ENCODE measurements at regions not wholly inside any gene's neighbourhood (a gene's known extent, or its start where the extent isn't known, plus 50 kb on each side); places are given as distances from the start of the nearest gene placed in this dataset.
"Not testable (repeated sequence)": the region's sequence is repeated elsewhere in the genome, so short reads cannot be mapped to it uniquely, and the experiment has no call there.

DNA sequence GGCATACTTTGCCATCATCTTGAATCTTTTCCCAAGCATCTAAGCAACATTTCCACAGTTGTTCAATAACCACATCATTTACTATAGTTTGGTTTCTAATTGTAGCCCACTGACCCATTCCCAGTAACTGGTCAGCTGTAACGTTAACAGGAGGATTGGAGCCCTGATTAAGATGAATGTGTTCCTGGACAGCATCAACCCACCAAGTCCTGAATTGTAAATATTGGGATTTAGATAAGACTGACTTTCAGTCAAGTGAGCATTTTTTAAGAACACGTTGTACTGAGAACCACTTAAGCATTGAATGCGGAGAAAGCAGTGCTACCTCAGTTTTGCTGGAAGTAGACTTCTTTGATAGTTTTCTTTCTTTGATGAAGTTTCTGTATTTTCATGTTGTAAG lies 53.3 kb upstream of the ARL4D start:
- DNase-seq (ENCODE audit: low spot score); in situ Hi-C loops (cut with HindIII; ENCODE audit: low sequenced_read_pairs): not testable (repeated sequence)

DNA sequence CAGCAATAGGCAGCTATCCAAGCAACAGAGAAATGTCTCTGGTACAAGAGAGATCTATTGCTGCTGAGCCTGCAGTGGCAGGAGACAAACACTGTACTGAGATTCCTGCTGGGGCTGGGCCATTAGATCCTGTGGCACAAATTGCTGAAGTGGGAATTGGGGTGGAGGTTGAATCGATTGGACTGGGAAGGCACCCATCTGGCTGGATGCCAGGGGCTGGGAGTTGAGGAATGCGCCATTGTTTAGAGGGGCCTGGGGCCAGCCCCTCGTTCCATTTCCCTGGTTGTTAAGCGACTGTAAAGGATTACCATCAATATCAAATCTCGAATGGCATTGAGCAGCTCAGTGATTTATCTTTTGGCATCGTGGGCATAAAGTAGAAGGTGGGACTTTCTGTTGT lies 54.1 kb upstream of the ARL4D start:
- in situ Hi-C loops (cut with HindIII; ENCODE audit: low sequenced_read_pairs), result no loop called here
- DNase-seq (ENCODE audit: low spot score), result no peak

DNA sequence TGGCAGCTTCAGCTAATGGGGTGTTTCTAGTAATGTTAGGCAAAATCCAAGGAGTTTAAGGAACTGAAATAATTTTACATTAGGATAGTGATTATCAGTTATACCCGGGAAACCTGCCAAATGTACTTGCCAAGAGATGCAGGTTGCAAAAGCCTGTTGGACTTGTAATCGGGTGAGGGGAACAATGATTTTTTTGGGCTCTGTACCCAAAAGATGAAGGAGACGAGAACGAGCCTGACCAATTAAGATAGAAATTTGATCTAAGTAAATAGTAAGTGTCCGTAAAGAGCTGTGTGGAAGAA lies 56.3 kb upstream of the ARL4D start:
- in situ Hi-C loops (cut with HindIII; ENCODE audit: low sequenced_read_pairs), result no loop called here
- DNase-seq (ENCODE audit: low spot score), result no peak

DNA sequence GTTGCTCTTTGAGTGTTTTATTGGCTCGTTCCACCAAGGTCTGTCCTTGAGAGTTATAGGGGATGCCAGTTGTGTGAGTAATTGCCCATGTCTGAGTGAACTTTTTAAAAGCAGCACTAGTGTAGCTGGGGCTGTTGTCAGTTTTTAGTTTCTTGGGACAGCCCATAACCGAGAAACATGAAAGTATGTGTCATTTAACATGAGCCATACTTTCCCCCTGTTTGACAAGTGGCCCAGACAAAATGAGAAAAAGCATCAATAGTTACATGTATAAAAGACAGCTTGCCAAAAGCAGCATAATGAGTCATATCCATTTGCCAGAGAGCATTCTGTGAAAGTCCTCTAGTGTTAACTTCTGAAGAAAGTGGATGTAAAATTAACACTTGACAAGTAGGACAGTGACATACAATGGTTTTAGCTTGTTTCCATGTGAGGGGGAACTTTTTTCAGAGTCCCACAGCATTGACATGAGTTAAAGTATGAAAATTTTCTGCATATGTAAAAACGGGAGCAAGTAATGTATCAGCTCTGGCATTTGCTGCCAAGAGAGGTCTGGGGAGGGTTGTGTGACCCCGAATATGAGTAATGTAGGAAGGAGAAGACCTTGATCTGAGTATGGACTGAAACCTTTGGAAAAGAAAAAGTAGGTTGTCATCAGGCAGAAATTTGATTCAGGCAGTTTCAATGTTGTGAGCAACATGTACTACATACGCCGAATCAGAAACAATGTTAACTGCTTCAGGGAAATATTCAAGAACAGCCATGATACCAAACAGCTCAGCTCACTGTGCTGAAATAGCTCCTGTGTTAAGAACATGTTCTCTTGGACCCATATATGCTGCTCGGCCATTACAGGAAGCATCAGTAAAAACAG lies 56.8 kb upstream of the ARL4D start:
- in situ Hi-C loops (cut with HindIII; ENCODE audit: low sequenced_read_pairs), result no loop called here
- DNase-seq (ENCODE audit: low spot score), result no peak

DNA sequence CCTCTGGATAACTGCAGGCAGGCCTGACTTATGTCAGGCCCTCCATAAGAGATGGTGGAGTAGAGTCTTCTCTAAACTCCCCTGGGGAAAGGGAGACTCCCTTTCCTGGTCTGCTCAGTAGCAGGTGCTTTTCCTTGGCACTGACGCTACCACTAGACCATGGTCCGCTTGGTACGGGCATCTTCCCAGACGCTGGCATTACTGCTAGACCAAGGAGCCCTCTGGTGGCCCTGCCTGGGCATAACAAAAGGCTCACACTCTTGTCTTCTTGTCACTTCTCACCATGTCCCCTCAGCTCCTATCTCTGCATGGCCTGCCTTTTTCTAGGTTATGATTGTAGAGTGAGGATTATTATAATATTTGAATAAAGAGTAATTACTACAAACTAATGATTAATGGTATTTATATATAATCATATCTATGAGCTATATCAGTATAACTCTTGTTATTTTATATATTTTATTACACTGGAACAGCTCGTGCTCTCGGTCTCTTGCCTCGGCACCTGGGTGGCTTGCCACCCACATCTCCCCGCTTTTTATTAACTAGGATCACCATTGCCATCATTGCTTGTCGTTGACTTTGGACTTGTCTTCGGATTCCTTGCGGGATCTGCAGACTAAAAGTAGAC lies 59.8 kb upstream of the ARL4D start:
- peak; percentile 92 for DNase-seq (ENCODE audit: low spot score)
- in situ Hi-C loops (cut with HindIII; ENCODE audit: low sequenced_read_pairs), result no loop called here

DNA sequence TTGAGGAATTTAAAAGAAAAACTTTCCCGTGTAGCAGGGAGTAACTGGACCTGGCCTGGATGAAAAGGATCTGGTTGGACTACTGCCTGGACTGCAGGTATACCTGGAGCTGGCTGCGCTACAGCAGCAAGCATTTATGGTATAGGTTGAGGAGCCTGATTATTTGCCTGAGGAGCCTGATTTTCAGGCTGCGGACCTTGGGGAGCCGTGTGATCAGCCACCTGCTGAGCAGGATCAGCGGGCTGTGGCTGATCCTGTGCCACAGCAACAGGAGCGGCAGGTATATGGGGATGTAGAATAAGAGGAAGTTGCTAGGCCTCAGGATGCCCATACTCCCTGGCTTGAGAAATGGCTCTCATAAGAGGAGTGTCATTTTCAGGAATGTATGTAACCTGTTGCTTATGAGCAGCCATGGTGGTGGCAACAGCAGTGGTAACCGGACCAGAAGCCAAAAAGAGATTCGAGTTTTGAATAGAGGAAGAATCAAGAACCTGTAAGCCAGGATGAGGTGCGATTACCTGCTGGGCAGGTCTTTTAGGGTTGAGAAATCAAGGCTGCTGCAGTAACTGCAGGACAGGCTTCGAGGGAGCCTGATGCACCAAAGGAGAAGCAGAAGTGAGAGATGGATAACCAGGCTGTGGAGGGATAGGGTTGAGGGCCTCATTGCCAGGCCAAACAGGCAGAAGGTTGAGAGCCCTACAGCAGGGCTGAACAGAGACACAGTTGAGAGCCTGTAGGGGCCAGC lies 60.9 kb upstream of the ARL4D start:
- DNase-seq (ENCODE audit: low spot score), result no peak
- in situ Hi-C loops (cut with HindIII; ENCODE audit: low sequenced_read_pairs), result no loop called here

DNA sequence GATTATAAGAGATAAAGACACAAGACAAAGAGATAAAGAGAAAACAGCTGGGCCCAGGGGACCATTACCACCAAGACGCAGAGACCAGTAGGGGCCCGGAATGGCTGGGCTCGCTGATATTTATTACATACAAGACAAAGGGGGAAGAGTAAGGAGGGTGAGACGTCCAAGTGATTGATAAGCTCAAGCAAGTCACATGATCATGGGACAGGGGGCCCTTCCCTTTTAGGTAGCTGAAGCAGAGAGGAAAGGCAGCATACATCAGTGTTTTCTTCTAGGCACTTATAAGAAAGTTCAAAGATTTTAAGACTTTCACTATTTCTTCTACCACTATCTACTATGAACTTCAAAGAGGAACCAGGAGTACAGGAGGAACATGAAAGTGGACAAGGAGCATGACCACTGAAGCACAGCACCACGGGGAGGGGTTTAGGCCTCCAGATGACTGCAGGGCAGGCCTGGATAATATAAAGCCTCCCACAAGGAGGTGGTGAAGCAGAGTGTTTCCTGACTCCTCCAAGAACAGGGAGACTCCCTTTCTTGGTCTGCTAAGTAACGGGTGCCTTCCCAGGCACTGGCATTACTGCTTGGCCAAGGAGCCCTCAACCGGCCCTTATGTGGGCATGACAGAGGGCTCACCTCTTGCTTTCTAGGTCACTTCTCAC lies 63.9 kb upstream of the ARL4D start:
- DNase-seq (ENCODE audit: low spot score), result no peak
- in situ Hi-C loops (cut with HindIII; ENCODE audit: low sequenced_read_pairs), result no loop called here

DNA sequence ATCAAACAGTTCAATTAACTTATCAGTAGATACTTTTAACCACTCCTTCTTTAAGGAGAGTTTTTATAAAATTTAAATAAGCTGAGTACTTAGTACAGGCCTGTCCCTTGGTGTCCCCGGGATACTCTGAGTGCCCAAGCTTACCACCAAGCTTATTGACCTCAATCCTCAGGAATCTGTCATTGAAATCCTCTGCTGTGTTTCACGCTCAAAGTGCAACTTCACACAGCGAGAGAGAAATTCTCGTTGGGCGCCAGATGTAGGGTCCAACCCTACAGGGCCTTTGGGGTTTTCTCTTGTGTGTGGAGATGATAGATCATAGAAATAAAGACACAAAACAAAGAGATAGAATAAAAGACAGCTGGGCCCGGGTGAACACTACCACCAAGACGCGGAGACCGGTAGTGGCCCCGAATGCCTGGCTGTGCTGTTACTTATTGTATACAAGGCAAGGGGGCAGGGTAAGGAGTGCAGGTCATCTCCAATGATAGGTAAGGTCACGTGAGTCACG lies 65.3 kb upstream of the ARL4D start:
- in situ Hi-C loops (cut with HindIII; ENCODE audit: low sequenced_read_pairs), result no loop called here
- no peak for DNase-seq (ENCODE audit: low spot score)

DNA sequence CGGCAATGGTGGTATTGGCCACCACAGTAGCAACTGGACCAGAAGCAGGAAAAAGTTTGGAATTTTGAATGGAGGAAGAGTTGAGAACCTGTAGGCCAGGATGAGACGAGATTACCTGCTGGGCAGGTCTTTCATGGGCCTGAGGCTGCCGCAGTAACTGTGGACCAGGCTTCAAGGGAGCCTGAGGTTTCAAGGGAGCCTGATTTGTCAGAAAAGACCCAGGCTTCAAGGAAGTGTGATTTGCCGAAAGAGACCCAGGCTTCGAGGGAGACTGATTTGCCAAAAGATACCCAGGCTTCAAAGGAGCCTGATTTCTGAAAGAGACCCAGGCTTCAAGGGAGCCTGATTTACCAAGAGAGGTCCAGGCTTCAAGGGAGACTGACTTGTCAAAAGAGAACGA lies 66.6 kb upstream of the ARL4D start:
- DNase-seq (ENCODE audit: low spot score), result no peak
- in situ Hi-C loops (cut with HindIII; ENCODE audit: low sequenced_read_pairs), result no loop called here

DNA sequence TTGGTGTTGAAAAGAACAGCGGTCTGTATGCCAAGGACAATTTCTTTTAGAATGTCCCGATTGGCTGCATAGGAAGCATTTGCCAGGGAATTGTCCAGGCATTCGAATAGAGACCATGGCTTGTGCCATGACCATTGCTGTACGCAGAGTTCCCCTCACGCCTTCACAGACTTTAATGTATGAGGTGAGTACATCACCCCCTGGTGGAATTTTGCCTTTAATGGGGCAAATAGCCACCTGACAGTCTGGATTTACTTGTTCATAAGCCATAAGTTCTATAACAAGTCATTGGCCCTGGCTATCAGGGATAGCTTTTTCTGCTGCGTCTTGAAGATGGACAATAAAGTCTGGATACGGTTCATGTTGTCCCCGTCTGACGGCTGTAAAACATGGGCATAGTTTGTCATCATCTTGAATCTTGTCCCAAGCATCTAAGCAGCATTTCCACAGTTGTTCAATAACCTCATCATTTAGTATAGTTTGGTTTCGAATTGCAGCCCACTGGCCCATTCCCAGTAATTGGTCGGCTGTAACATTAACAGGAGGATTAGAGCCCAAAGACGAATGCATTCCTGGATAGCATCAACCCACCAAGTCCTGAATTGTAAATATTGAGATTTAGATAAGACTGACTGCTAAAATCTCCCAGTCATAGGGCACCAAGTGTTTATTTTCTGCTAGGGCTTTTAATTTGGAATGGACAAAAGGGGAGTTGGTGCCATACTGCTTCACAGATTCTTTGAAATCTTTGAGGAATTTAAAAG lies 67.7 kb upstream of the ARL4D start:
- DNase-seq (ENCODE audit: low spot score), result no peak

DNA sequence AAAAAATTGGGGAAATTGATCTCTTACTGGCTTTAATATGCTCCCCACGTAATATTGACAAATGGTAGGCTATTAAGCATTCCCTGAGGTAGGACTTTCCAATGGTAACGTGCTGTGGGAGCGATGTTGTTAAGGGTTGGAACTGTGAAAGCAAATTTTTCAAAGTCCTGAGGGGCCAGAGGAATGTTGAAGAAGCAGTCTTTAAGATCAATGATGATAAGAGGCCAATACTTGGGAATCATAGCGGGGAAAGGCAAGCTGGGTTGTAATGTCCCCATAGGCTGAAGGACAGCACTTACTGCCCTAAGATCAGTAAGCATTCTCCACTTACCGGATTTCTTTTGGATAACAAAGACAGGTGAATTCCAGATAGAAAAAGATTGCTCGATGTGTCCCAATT lies 69.6 kb upstream of the ARL4D start:
- DNase-seq (ENCODE audit: low spot score), result no peak
- in situ Hi-C loops (cut with HindIII; ENCODE audit: low sequenced_read_pairs), result no loop called here

More for the DNA sequence above, 67.7 kb upstream of the ARL4D start:
- in situ Hi-C loops (cut with HindIII; ENCODE audit: low sequenced_read_pairs), result no loop called here

DNA sequence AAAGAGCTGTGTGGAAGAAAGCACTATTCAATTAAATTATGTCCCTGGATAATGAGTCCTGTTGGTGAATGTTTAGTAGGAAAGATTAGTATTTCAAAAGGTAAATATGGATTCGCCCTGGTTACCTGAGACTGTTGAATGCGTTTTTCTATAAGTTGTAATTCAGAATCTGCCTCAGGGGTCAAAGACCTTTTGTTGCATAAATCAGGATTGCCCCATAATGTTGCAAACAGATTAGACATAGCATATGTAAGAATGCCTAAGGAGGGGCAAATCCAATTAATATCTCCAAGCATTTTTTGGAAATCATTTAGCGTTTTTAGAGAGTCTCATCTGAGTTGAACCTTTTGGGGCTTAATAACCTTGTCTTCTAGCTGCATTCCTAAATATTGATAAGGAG lies 70.1 kb upstream of the ARL4D start:
- DNase-seq (ENCODE audit: low spot score), result no peak
- in situ Hi-C loops (cut with HindIII; ENCODE audit: low sequenced_read_pairs), result no loop called here

DNA sequence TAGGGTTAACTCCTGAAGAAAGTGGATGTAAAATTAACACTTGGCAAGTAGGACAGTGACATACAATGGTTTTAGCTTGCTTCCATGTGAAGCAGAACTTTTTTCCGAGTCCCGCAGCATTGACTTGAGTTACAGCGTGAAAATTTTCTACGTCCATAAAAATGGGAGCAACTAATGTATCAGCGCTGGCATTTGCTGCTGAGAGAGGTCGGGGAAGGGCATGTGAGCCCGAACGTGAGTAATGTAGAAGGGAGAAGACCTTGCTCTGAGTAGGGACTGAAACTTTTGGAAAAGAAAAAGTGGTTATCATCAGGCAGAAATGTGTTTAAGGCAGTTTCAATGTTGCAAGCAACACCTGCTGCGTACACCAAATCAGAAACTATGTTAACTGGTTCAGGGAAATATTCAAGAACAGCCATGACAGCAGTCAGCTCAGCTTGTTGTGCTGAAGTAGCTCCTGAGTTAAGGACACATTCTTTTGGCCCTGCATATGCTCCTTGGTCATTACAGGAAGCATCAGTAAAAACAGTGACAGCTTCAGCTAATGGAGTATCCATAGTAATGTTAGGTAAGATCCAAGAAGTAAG lies 70.9 kb upstream of the ARL4D start:
- no peak for DNase-seq (ENCODE audit: low spot score)
- in situ Hi-C loops (cut with HindIII; ENCODE audit: low sequenced_read_pairs), result no loop called here

DNA sequence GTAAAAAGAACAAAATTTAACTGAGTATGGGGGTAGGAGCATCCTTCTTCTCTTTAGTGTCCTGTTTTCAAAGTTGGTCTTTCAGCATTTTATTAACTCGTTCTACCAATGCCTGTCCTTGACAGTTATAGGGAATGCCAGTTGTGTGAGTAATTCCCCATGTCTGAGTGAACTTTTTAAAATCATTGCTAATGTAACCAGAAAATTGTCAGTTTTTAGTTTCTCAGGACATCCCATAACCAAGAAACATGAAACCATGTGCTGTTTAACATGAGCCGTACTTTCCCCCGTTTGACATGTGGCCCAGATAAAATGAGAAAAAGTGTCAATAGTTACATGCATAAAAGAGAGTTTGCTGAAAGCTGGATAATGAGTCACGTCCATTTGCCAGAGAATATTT lies 71.4 kb upstream of the ARL4D start:
- in situ Hi-C loops (cut with HindIII; ENCODE audit: low sequenced_read_pairs), result no loop called here
- DNase-seq (ENCODE audit: low spot score), result no peak

DNA sequence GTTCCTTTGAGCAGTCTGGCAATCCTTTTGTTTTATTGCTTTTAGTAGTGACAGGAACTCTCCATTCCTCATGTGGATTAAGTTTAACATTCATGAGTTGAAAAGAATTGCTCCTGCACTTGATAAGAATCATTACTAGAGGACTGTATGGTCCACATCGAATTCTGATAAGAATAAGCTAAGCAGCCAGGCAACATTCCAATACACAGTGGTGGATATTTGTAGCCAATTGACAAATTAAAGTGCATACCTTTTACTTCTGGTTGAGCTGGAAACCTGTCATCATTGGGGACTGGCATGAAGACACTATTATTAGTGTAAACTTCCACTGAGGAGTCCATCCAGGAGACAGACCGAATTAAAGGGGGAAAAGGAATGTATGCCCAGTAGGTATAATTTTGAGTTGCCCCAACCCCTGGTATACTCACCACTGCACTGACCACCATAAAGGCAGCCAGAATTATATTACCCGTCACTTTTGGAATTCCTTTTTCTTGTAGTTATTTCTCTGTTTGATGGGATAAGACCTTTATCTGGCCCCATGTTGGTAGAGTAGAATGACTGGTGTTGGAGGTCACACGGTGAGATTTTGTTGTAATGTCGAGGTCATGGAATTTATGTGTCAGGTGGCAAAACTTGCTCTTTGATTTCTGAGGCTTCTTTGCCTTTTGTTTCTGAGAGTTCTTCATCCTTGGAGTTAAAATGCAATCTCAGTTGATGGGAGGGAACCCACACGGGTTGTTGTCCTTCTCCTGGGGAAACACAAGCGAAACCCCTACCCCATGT lies 72.1 kb upstream of the ARL4D start:
- in situ Hi-C loops (cut with HindIII; ENCODE audit: low sequenced_read_pairs), result no loop called here
- no peak for DNase-seq (ENCODE audit: low spot score)

DNA sequence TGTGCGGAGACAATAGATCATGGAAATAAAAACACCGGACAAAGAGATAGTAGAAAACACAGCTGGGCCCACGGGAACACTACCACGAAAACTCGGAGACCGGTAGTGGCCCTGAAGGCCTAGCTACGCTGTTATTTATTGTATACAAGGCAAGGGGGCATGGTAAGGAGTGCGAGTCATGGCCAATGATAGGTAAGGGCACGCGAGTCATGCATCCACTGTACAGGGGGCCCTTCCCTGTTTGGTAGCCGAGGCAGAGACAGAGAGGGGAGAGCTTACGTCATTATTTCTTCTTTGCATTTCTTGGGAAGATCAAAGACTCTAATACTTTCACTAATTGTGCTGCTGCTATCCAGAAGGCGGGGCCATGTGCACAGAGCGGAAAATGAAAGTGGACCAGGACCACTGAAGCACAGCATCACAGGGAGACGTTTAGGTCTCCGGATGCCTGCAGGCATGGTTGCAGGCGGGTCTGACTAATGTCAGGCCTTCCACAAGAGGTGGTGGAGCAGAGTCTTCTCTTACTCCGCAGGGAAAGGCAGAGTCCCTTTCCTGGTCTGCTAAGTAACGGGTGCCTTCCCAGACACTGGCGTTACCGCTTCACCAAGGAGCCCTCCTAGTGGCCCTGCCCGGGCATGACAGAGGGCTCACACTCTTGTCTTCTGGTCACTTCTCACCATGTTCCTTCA lies 74.4 kb upstream of the ARL4D start:
- no peak for DNase-seq (ENCODE audit: low spot score)
- in situ Hi-C loops (cut with HindIII; ENCODE audit: low sequenced_read_pairs), result no loop called here

DNA sequence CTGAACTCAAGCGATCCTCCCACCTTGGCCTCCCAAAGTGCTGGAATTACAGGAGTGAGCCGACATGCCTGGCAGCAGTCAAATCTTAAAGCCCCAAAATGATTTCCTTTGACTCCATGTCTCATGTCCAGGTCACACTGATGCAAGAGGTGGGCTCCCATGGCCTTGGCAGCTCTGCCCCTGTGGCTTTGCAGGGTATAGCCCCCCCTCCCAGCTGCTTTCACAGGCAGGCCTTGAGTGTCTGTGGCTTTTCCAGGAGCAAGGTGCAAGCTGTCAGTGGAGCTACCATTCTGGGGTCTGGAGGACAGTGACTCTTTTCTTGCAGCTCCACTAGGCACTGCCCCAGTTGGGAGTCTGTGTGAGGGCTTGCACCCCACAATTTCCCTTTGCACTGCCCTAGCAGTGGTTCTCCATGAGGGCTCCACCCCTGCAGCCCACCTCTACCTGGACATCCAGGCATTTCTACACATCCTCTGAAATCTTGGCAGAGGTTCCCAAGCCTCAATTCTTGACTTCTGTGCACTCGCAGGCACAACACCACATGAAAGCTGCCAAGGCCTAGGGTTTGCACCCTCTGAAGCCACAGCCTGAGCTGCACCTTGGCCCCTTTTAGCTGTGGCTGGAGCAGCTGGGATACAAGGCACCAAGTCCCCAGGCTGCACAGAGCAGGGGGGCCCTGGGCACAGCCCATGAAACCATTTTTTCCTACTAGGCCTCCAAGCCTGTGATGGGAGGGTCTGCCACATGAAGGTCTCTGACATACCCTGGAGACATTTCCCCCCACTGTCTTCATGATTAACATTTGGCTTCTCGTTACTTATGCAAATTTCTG lies 79.3 kb upstream of the ARL4D start:
- no peak for DNase-seq (ENCODE audit: low spot score)
- in situ Hi-C loops (cut with HindIII; ENCODE audit: low sequenced_read_pairs), result no loop called here

All from G401 (cell line).